ENCODE measurements at regions not wholly inside any gene's neighbourhood (a gene's known extent, or its start where the extent isn't known, plus 50 kb on each side); places are given as distances from the start of the nearest gene placed in this dataset.
A peak's percentile ranks its signal among the peaks of the same experiment; 100 is the strongest.

- no peaks in the 10 kb centered on the region for H3K36me3 Mint-ChIP-seq (ENCODE audit: low read depth, unreplicated experiment)
- H3K27ac Mint-ChIP-seq (ENCODE audit: unreplicated experiment) = no peak overlapping the region
- no peaks in the 10 kb centered on the region for H3K4me1 Mint-ChIP-seq (ENCODE audit: unreplicated experiment)
- no peaks in the 10 kb centered on the region for H3K9me3 Mint-ChIP-seq (ENCODE audit: unreplicated experiment)
- no peak for DNase-seq (ENCODE audit: low spot score)
- no peak overlapping the region for H3K4me3 Mint-ChIP-seq (ENCODE audit: unreplicated experiment)
- H3K27me3 Mint-ChIP-seq (ENCODE audit: unreplicated experiment) = no peaks in the 10 kb centered on the region
- TF ChIP-seq, protein P1, sequence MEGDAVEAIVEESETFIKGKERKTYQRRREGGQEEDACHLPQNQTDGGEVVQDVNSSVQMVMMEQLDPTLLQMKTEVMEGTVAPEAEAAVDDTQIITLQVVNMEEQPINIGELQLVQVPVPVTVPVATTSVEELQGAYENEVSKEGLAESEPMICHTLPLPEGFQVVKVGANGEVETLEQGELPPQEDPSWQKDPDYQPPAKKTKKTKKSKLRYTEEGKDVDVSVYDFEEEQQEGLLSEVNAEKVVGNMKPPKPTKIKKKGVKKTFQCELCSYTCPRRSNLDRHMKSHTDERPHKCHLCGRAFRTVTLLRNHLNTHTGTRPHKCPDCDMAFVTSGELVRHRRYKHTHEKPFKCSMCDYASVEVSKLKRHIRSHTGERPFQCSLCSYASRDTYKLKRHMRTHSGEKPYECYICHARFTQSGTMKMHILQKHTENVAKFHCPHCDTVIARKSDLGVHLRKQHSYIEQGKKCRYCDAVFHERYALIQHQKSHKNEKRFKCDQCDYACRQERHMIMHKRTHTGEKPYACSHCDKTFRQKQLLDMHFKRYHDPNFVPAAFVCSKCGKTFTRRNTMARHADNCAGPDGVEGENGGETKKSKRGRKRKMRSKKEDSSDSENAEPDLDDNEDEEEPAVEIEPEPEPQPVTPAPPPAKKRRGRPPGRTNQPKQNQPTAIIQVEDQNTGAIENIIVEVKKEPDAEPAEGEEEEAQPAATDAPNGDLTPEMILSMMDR (IDR thresholded peaks at IDR 0.05; ENCODE audit: unreplicated experiment) = no peak
Observed at GRCh38 chr9:3032898-3033297, 189.0 kb upstream of the PUM3 start.

- no peaks in the 10 kb centered on the region for H3K9me3 Mint-ChIP-seq (ENCODE audit: unreplicated experiment)
- no peak overlapping the region for H3K4me3 Mint-ChIP-seq (ENCODE audit: unreplicated experiment)
- H3K27ac Mint-ChIP-seq (ENCODE audit: unreplicated experiment) = no peak overlapping the region
- TF ChIP-seq, protein P1 (IDR thresholded peaks at IDR 0.05; ENCODE audit: unreplicated experiment) = no peak
- DNase-seq (ENCODE audit: low spot score) = no peak
- H3K36me3 Mint-ChIP-seq (ENCODE audit: low read depth, unreplicated experiment) = no peaks in the 10 kb centered on the region
- H3K27me3 Mint-ChIP-seq (ENCODE audit: unreplicated experiment) = no peaks in the 10 kb centered on the region
- H3K4me1 Mint-ChIP-seq (ENCODE audit: unreplicated experiment) = peaks cover 10% of the 10 kb centered on the region
Observed at GRCh38 chr9:3028535-3028934, 184.6 kb upstream of the PUM3 start.

GRCh38 chr9:3027210-3027609 is 183.3 kb upstream of the PUM3 start:
- H3K4me3 Mint-ChIP-seq (ENCODE audit: unreplicated experiment) = no peak overlapping the region
- no peak for DNase-seq (ENCODE audit: low spot score)
- TF ChIP-seq, protein P1 (IDR thresholded peaks at IDR 0.05; ENCODE audit: unreplicated experiment) = no peak
- H3K27ac Mint-ChIP-seq (ENCODE audit: unreplicated experiment) = peak overlapping the region; percentile 2
- H3K36me3 Mint-ChIP-seq (ENCODE audit: low read depth, unreplicated experiment) = no peaks in the 10 kb centered on the region
- H3K9me3 Mint-ChIP-seq (ENCODE audit: unreplicated experiment) = no peaks in the 10 kb centered on the region
- H3K27me3 Mint-ChIP-seq (ENCODE audit: unreplicated experiment) = peaks cover 1% of the 10 kb centered on the region
- H3K4me1 Mint-ChIP-seq (ENCODE audit: unreplicated experiment) = peaks cover 10% of the 10 kb centered on the region

GRCh38 chr9:3023449-3023848 is 179.6 kb upstream of the PUM3 start:
- Mint-ChIP-seq H3K4me3 (ENCODE audit: unreplicated experiment) (no peak overlapping the region), H3K36me3 (ENCODE audit: low read depth, unreplicated experiment) (no peaks in the 10 kb centered on the region), H3K27me3 (ENCODE audit: unreplicated experiment) (peaks cover 1% of the 10 kb centered on the region), H3K4me1 (ENCODE audit: unreplicated experiment) (peaks cover 10% of the 10 kb centered on the region), H3K27ac (ENCODE audit: unreplicated experiment) (no peak overlapping the region), H3K9me3 (ENCODE audit: unreplicated experiment) (no peaks in the 10 kb centered on the region)
- TF ChIP-seq, protein P1 (IDR thresholded peaks at IDR 0.05; ENCODE audit: unreplicated experiment) = no peak
- DNase-seq (ENCODE audit: low spot score) = no peak

DNA sequence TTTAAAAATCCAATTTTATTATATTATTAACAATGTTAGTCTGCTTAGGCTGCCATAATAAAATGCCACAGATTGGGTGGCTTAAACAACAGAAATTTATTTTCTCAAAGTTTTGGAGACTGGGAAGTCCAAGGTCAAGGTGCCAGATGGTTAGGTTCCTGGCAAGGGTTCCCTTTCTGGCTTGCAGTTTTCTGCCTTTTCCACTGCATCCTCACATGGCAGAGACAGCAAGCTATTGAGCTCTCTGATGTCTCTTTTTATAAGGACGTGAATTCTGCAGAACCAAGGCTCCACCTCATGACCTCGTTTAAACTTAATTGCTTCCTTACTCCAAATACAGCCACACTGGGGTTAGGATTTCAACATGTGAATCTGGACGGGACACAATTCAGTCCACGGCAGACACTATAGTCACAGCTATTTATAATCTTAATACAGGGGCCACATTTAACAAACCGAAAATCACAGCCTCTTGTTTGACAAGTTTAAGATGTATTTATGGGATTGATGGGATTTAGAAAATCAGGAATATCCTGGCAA is 174.9 kb upstream of the PUM3 start:
- DNase-seq (ENCODE audit: low spot score) = no peak
- TF ChIP-seq, protein P1 (IDR thresholded peaks at IDR 0.05; ENCODE audit: unreplicated experiment) = no peak
- H3K9me3 Mint-ChIP-seq (ENCODE audit: unreplicated experiment) = no peaks in the 10 kb centered on the region
- H3K4me3 Mint-ChIP-seq (ENCODE audit: unreplicated experiment) = no peak overlapping the region
- H3K36me3 Mint-ChIP-seq (ENCODE audit: low read depth, unreplicated experiment) = no peaks in the 10 kb centered on the region
- no peaks in the 10 kb centered on the region for H3K4me1 Mint-ChIP-seq (ENCODE audit: unreplicated experiment)
- no peak overlapping the region for H3K27ac Mint-ChIP-seq (ENCODE audit: unreplicated experiment)
- H3K27me3 Mint-ChIP-seq (ENCODE audit: unreplicated experiment) = peaks cover 1% of the 10 kb centered on the region

All from endothelial cell (in vitro differentiated cells).